Effector CD8-positive, alpha-beta T cell (primary cell): ENCODE measurements at regions not wholly inside any gene's neighbourhood (a gene's known extent, or its start where the extent isn't known, plus 50 kb on each side); places are given as distances from the start of the nearest gene placed in this dataset.

Source experiments
- DNase-seq: peaks from one replicate; lab custom pipeline; 2025; lab: John Stamatoyannopoulos, UW

DNA sequence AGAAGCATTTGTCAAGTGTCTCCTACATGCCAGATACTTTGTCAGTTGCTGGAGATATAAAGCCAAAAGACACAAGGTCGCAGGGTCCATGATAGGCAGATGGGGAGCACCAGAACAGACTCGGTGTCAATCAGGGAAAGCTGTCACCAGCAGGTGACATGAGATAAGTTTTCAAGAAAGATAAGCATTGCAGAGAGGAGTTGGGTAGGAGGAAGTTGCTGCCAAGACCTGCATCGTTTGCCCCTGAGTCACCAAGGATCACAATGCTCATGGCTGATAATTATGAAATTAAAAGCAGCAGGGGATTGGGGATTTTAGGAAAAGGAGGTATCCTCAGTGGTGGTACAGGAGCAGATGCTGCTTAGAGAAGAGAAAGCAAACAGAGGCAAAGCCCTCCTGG, 551.1 kb upstream of the CDH11 start:
- DNase-seq = no peak

DNA sequence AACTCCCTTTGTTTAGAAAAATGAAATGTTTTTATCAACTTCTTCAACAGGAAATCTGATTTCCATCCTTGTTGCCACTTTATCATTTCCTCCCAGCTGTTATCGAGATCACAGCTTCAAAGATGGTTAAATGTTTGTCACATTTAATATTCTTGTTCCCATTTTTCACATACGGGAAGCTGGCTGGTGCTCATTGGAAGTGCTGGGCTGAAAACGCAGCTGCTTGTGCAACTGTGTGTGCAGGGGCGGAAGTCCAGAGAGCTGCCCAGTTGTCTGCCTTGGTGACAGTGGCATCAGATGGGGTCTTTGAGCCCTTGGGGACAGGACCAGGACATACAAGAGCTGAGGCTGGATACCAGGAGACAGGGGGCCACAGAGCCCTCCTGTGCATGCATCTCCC, 549.2 kb upstream of the CDH11 start:
- no peak for DNase-seq

DNA sequence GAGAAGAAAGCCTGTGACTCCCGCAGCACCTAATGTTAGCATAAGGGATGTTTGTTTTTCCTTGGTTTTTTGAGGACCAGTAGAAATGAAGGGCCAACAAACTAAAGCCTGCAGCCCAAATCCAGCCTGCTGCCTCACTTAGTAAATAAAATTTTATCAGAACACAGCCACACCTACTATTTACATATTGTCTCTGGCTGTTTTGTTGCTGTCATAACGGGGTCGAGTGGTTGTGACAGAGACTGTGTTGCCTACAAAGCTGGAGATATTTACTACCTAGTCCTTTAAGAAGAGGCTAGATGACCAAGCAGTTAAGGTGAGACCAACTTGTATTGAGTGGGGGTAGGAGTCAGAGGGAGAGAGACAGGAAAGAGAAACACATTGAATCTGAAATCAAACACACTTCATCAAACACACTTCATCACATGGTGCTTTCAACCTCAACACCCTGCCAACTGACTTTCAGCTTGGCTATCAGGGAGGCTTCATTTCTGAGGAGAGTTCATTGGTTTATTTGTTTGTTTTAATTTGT, 546.3 kb upstream of the CDH11 start:
- no peak for DNase-seq

DNA sequence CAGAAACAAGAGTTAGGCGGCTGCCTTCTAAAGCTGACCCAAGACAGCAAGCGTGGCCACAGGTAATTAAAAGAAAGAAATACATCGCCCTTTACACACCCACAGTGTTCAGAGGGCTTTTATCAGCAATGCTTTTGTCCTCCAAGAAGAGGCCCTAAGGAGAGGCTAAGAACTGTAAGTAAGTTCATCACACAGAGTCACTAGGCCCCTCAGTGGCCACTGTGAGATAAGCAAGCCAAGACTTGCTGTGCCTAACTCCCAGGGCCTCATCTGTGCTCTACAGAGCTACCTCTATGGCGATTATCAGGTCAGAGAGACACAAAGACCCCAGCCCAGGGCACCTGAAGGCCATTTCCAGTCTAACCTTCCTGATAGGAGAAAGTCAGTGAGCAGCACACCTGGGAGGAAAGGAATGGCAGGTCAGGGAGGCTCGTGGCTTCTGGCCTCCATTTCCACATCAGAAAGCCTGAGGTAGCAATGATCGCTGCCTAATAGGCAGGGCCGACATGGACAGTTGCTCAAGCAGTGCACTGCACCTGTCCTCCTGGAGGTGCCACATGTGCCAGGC, 545.2 kb upstream of the CDH11 start:
- no peak for DNase-seq

DNA sequence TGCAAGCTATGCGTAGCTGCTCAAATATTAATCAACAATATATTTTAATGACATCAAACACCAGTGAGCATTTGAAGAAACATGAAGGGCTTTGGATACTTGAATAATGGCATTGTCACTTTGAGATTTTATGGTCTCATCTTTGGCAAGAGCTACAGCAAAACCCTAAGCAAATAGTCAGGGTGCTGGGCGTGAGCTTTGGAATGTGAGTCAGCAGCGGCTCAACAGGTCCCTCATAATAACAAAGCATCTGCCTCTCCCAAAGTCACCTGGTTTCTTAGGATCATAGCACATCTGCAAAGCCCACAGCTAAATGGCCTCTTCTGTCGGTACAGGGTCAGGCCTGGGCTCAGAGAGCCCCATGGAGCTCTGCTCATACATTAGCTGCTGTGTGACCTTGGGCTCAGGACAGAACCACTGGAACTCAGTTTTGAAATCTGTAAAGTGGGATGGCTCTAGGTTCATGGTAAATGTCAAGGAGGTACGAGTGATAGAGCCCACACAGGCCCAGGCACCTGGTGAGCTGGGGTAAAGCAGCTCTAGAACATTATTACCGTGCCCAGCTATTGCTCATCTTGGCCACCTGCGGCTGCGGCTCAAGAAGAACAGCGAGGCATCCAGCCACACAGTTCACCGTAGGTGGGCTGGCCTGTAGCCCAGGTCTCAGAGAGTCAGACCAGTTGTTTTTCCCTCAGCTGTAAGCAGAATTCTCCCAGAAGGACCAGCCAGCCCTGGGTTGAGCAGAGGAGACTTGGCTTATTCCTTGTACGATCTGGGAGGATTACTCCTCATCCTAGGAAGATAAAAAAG, 544.5 kb upstream of the CDH11 start:
- DNase-seq = no peak

DNA sequence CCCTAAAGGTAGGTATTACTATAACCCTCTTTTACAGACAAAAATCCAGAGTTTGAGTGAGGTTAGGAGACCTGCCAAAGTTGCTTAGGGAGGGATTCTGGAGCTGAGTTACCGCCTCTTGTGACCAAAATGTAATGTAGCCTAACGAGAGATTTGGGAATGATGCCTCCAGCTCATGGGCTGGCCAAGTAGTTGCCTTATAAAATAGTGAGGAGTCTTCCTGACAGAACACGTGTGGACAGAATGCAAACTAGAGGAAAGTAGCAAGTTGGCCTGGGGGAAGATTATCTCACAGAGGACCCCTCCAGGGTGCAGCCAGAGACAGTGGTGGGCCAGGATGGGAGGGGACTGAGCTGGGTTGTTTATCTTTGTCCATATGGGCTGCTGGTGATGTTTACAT, 543.7 kb upstream of the CDH11 start:
- DNase-seq = no peak

DNA sequence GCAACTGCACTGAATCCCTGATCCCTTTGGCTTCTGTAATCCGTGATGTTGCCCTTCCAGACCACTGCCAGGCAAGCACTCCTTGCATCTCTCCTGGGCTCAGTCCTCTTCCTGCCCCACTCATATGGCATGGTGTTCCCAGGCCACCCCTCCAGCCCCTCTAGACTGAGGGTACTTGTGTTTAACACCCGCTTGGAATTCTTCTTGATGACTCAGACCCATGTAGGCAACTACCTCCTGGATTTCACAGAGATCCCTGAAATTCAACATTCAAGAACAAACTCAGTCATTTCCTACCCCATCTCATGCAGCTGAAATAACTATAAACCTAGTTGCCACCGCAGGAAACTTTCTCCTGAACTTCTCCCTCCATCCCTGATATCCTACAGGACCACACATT, 541.9 kb upstream of the CDH11 start:
- no peak for DNase-seq

DNA sequence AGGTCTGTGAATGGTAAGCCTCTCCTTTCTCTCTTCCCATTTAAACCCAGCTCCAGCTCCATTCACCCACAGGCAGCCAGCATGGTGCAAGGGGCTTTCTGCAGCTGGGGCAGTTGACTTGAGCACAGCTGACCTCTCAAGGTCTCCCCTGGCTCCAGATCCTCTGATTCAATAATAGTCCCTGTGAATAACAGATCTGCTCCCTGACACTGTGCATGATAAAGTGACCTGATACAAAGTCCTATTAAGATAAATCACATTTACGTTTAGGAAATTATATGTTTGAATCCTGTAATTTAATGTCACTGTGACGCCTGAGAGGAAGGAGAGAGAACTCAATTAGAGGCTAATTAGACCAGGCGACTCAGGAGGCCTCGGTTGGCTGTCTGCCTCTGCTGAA, 540.4 kb upstream of the CDH11 start:
- no peak for DNase-seq

DNA sequence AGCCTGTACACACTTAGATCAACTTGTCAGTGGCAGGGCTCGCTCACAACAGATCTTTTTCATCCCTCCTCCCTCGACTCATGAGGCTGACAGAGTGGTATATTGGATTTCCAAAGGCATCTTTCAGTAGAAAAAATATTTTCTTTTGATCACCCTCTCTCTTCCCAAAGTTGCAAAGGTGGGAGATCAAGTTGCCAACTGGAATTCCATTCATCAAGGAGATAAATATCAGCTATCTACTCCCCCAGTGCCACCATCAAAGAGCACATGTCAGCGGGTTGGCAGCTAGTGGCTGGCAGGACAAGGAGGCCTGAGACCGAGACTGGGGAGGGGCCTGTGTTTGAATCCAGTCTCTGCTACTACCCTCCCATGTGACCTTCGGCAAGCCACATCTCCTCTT, 539.7 kb upstream of the CDH11 start:
- no peak for DNase-seq

DNA sequence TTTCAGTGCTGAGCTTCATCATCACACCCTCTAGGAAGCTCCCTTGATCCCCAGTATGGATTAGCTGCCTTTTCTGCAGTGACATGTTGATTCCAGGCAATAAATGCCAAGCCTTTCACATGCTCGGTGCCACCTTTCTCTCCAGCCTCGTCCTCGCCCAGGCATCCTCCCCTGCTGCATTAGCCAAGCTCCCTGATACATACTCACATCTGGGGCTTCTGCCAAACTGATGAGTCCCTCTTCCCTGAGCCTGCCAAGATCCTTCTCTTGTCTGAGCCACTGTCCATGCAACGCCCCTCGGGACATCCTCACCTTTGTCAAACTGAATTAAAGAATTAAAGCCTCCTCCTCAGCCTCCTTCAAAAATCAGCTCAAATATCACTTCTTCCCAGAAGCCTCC, 538.5 kb upstream of the CDH11 start:
- DNase-seq = no peak

DNA sequence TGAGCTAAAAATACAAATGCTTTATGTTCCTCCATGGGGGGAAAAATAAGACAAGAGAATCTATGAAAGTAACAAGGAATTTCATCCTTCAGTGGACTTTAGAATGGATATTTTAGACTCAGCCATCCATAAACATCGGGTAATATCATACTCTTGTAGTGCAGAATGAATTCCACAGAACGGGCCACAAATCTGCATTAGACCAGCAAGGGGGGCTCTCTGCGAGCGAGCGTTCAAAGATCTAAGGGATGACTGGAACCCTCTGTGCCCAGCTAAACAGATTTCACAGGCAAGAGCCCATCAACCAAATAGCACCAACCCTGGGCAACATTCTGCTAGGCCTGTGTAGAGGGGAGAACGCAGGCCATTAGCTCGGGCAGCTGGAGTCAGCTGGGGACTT, 537.9 kb upstream of the CDH11 start:
- DNase-seq = no peak

DNA sequence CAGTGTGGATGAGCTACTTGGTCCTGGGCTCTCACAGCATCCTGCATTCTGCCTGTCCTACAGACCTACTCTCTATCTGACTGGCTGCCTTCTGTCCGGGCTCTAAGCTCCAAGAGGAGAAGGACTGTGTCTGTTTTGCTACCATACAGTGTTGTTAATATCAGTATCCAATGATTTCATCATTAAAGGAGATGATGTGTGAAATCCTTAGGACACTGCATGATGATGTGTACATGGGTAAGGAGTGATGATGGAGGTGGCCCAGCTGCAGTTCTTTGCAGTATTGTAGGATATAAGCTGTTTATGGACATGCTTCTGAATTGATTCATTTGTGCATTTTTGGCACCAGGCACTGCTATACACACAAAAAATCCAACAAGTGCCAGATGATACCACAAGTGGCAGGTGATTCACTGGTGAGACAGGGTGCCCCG, 536.9 kb upstream of the CDH11 start:
- no peak for DNase-seq

DNA sequence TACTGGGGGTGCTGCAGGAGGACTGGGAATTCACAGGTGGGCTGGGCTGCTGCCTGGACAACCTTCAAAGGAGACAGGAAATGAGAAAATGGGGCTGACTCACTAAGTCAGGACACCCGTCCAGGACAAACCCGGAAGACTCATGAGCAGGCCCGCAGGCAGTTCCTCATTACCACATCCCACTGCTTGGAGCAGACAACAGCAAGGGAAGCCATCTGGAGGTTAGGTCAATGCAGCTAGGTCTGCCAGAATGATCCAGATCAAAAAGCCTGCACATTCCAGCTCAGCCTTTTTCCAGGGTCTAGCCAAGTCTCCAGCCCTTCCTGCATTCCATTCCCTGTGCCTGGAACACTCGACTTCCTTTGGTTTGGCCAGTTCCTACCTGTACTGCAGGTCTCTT, 536.5 kb upstream of the CDH11 start:
- no peak for DNase-seq

DNA sequence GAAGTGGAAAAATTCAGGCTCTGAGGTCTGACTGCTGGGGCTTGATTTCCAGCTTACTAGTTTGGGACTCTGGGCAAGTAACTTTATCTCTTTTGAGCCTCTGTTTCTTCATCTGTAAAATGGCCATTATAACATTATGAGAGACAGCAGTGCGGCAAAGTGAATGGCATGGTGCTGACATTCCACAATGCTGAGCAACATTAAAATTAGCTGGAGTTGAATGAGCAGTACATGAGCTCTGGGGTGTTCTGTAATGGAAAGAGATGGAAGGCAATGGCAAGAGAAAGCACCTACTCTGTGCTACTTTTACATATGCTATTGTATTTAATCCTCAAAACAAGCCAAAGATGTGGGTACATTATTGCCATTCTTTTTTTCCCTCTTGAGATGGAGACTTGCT, 535.7 kb upstream of the CDH11 start:
- DNase-seq = no peak

DNA sequence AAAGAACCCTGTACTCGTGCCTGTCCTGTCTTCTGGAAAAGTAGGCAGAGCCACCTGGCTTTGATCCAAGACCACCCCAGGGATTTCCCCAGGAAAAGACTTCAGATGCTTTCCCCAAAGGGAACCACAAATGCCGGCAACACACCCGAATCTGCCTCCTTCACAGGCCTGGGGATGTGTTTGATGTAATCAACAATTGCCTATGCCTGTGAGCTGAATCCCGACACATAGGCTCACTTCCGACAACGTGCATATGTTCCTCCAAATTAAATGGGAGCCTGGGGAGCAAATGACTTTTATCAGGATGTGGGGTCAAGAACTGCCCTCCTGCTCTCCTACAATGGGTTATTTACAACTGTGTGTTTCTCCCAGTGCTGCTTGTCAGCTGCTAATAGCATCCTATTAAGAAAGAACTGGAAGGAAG, 535.2 kb upstream of the CDH11 start:
- DNase-seq = no peak

DNA sequence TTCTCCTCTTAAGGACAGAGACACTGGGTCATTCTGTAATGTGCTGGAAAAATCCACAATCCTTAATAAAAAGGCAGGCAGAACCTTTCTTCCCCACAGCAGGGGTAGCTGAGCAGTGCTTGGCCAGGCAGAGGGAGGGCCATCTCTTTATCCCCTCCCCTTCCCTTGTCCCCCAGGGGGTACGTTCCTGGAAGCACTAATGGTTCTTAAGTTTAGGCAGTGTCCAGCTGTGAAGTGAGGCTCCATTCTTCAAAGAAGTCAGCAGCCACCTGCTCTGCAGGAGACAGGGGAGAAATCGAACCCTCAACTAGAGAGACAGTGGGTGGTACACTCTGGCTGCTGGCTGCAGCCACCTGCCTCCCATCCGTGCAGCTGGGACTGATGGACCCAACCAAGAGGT, 533.9 kb upstream of the CDH11 start:
- no peak for DNase-seq

DNA sequence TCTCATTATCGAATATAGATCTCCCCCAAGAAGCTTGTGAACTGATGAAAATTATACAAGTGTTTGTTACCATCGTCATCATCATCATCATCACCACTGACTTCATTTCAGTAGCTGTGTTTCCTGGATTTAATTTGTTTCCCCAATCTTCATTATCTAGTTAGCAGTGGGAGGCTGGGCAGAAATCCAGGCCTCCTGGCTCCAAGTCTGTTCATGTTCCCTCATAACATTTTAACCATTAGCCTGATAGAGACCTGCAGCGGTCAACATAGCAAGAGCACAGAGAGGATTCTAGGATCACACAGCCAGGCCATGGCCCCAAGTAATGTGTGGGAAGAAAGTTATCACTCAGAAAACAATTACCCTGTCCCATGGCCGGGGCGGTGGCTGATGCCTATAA, 526.2 kb upstream of the CDH11 start:
- no peak for DNase-seq

DNA sequence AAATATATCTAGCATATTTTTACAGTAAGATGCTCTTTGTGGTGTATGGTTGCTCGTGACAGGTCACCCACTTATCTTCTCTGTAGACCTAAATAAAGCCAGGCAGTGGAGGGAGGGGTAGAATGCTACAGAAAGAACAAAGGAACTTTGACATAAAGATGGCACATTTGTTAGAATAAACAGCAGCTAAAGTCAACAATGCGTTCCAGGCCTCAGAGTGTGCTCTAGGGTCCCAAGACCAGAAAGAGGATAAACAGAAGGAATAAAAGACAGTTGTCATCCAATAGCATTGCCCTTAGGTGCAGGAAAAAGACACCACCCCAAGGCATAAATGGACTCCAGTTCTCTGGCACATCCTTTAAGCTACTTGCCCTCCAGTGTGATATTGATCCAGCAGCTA, 523.0 kb upstream of the CDH11 start:
- DNase-seq = no peak

DNA sequence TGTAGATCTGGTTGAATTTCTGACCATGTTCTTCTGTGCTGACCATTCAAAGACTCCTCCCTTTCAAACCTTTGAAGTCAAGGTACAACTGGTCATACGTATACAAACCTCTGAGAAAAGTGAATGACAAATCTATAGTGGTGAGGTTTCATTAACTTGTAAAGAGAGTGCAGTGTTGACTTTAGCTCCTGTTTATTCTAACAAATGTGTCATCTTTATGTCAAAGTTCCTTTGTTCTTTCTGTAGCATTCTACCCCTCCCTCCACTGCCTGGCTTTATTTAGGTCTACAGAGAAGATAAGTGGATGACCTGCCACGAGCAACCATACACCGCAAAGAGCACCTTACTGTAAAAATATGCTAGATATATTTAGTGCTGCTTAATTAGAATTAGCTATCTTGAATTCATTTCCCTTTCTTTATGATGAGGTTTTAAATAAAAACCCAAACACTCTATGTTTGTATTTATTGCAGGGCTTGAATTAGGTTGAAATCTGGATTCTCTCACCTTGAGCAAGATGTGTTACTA, 520.0 kb upstream of the CDH11 start:
- no peak for DNase-seq

DNA sequence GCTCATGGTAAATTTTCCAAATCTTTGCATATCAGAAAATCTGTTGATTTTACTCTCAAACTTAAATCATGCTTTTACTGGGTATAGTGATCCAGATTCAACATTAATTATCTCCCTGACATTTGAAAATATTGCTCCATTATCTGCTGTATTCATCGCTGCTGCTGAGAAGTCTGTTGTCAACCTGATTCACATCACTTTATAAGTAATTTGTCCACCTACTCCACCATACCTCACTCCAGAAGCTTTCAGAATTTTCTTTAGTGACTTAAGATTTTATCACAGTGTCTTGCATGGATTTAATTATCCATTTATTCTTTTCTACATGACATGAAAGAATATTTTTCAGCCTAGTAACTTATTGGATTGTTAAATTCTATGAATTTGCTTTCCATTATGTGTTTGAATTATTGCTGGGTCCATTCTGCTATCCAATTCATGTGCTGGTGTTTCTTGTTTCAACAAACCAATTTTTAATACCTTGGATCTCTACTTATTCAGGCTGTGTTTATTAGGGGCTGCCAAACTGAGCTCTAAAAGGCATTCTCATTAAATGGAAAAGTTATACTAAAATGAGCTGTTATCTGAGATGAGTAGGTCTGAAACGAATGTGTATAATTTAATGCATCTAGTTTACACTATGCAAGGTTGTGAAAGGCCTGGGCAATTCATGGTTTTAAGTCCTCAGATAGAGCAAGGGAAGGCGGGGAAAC, 519.3 kb upstream of the CDH11 start:
- DNase-seq = no peak

DNA sequence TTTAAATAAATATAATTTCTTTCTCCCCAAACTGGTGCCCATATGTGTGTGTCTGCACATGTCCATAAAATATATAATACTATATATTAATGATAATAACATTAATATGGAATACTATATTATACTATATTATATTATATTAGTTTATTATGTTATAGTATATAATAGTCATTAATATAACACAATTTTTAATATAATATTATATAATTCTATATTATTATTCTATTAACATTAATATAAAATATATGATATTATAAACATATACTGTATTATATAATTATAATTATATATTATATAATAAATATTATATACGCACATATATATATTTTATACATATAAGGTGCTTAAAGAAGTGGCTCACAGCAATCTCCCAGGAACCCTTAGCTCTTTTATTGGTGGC, 513.0 kb upstream of the CDH11 start:
- DNase-seq = no peak

DNA sequence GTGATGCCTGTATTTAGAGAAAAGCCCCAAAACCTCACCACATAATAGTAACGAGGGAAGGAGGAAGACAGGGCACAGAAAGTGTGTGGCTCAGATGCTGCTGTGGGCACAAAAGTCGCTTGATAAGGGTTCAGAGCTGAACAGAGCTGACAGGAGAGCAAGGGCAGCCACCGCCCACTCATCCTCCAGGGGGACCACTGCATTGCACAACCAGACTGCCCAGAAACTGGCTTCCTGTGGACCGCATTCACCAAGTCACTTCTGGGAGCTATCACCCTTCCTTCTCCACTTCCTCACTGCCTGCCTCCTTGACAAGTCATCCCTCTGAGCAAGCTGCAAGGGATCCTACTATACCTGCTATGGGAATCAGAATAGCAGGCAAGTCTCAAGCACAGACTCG, 512.4 kb upstream of the CDH11 start:
- DNase-seq = no peak

DNA sequence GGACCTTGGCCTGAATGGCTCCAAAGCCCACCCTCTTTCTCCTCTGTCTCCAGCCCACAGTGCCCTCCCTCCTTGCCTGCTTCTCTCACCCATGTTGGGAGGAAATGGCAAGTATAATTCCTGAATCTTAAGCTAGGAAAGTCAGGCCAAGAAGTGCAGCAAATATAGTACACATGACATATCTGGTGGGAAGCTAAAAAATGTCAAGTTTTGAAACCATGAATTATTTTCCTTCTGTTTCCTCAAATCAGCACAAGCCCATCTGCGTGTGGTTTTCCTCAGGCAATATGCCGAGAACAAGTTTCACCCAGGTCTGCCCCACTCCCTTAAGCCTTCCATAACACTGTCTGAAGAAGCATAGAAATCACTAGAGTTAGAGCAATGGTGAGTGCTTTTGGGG, 502.8 kb upstream of the CDH11 start:
- DNase-seq = no peak
